ENCODE measurements at regions not wholly inside any gene's neighbourhood (a gene's known extent, or its start where the extent isn't known, plus 50 kb on each side); places are given as distances from the start of the nearest gene placed in this dataset.
A peak's percentile ranks its signal among the peaks of the same experiment; 100 is the strongest.

DNA sequence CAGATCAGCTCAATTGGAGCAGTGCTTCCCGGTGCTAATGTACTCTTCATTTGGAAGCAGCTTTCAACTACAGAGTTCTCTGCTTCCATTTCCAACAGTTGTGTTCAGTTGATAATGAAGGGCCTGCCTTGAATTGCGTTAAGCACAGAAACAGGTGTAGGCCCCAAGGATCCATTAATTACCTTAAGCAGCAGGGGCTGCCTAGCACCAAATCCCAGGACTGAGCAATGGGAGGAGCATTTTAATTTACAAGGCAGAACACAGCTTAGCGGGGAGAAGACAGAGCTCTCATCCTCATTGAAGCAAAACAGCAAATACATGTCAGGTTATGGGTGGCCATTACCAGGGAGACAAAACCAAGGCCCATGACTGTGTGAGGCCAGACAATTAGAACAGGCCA is 349.6 kb downstream of the TFEC start:
- H3K36me3 ChIP-seq (replicated peaks; ENCODE audit: insufficient read depth, low read length), result no peaks in the 10 kb centered on the region
- H3F3A ChIP-seq (ENCODE audit: insufficient read depth, low read length), result no peaks in the 10 kb centered on the region
- no peak for TF ChIP-seq EZH2 (optimal IDR thresholded peaks at IDR 0.05; ENCODE audit: low read depth, low read length)
- H4K20me1 ChIP-seq (ENCODE audit: insufficient read depth, low read length), result no peaks in the 10 kb centered on the region
- H3K4me2 ChIP-seq (ENCODE audit: low read depth, low read length), result no peak overlapping the region
- no peak overlapping the region for H3K4me3 ChIP-seq (ENCODE audit: low read length)
- no peaks in the 10 kb centered on the region for H3K4me1 ChIP-seq (ENCODE audit: low read length)
- H3K79me2 ChIP-seq (ENCODE audit: low read length), result no peaks in the 10 kb centered on the region
- H3K27me3 ChIP-seq (replicated peaks; ENCODE audit: insufficient read depth, low read length), result no peaks in the 10 kb centered on the region
- no peaks in the 10 kb centered on the region for H3K9me2 ChIP-seq (replicated peaks; ENCODE audit: insufficient read depth, low read length)
- no peak overlapping the region for H3K9ac ChIP-seq (ENCODE audit: low read length)
- no peak overlapping the region for H2AFZ ChIP-seq (ENCODE audit: low read length)
- no peaks in the 10 kb centered on the region for H3K9me3 ChIP-seq (replicated peaks; ENCODE audit: insufficient read depth, low read length)
- no peak overlapping the region for H3K27ac ChIP-seq (ENCODE audit: low read length)
- no peak for DNase-seq

DNA sequence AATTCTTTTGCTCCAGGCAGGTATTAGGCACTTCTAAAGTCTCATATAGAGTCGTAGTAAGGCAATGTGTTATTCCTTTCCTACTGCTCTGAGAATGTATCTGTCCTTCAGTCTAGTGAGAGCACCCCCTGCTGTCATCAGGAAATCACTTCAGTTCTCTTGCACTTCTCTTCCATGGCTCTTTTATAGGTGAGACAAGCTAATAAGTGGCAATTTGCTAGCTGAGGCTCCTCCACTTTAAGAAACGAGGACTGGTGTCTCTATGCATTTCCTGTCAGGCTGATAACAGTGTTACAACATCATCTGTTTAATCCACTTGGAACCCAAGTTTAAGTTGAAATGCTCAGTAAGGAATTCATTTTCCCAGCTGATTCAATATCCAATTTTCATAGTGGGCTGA is 350.6 kb downstream of the TFEC start:
- no peak overlapping the region for H3K4me3 ChIP-seq (ENCODE audit: low read length)
- no peaks in the 10 kb centered on the region for H3F3A ChIP-seq (ENCODE audit: insufficient read depth, low read length)
- H3K4me1 ChIP-seq (ENCODE audit: low read length), result no peaks in the 10 kb centered on the region
- H3K4me2 ChIP-seq (ENCODE audit: low read depth, low read length), result no peak overlapping the region
- H3K9ac ChIP-seq (ENCODE audit: low read length), result no peak overlapping the region
- no peak for TF ChIP-seq EZH2 (optimal IDR thresholded peaks at IDR 0.05; ENCODE audit: low read depth, low read length)
- TF ChIP-seq EZH2phosphoT487 (IDR thresholded peaks at IDR 0.05; ENCODE audit: low read length), result no peak
- TF ChIP-seq, protein P1, sequence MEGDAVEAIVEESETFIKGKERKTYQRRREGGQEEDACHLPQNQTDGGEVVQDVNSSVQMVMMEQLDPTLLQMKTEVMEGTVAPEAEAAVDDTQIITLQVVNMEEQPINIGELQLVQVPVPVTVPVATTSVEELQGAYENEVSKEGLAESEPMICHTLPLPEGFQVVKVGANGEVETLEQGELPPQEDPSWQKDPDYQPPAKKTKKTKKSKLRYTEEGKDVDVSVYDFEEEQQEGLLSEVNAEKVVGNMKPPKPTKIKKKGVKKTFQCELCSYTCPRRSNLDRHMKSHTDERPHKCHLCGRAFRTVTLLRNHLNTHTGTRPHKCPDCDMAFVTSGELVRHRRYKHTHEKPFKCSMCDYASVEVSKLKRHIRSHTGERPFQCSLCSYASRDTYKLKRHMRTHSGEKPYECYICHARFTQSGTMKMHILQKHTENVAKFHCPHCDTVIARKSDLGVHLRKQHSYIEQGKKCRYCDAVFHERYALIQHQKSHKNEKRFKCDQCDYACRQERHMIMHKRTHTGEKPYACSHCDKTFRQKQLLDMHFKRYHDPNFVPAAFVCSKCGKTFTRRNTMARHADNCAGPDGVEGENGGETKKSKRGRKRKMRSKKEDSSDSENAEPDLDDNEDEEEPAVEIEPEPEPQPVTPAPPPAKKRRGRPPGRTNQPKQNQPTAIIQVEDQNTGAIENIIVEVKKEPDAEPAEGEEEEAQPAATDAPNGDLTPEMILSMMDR (IDR thresholded peaks at IDR 0.05; ENCODE audit: low read length), result peak; percentile 59
- H3K27ac ChIP-seq (ENCODE audit: low read length), result no peak overlapping the region
- no peaks in the 10 kb centered on the region for H3K36me3 ChIP-seq (replicated peaks; ENCODE audit: insufficient read depth, low read length)
- H3K79me2 ChIP-seq (ENCODE audit: low read length), result no peaks in the 10 kb centered on the region
- DNase-seq, result peak; percentile 43
- no peaks in the 10 kb centered on the region for H3K27me3 ChIP-seq (replicated peaks; ENCODE audit: insufficient read depth, low read length)
- no peaks in the 10 kb centered on the region for H3K9me2 ChIP-seq (replicated peaks; ENCODE audit: insufficient read depth, low read length)
- H4K20me1 ChIP-seq (ENCODE audit: insufficient read depth, low read length), result no peaks in the 10 kb centered on the region
- H2AFZ ChIP-seq (ENCODE audit: low read length), result no peak overlapping the region
- no peaks in the 10 kb centered on the region for H3K9me3 ChIP-seq (replicated peaks; ENCODE audit: insufficient read depth, low read length)

DNA sequence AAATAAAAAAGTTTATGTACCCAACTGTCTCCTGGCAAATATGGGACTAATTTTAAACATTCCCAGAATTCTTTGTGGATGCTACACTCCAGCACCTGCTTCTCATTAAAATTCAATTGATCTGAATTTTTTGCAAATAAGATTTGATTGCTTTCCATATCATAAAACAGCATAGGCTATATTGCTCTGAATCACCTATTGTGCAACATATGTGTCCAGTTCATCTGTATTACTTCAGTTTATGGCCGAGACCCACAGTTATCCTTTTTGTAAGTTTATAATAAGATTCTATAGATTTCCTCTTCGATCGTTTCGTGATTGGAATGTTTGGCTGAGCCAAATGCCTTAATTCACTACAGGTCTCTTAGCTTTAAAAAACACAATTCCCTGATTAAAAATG is 351.1 kb downstream of the TFEC start:
- no peak for DNase-seq
- Histone ChIP-seq H3K4me1 (ENCODE audit: low read length) (no peaks in the 10 kb centered on the region), H3K36me3 (replicated peaks; ENCODE audit: insufficient read depth, low read length) (no peaks in the 10 kb centered on the region), H3F3A (ENCODE audit: insufficient read depth, low read length) (no peaks in the 10 kb centered on the region), H3K9ac (ENCODE audit: low read length) (no peak overlapping the region), H3K27me3 (replicated peaks; ENCODE audit: insufficient read depth, low read length) (no peaks in the 10 kb centered on the region), H3K79me2 (ENCODE audit: low read length) (no peaks in the 10 kb centered on the region), H3K9me2 (replicated peaks; ENCODE audit: insufficient read depth, low read length) (no peaks in the 10 kb centered on the region), H2AFZ (ENCODE audit: low read length) (no peak overlapping the region), H3K27ac (ENCODE audit: low read length) (no peak overlapping the region), H3K9me3 (replicated peaks; ENCODE audit: insufficient read depth, low read length) (no peaks in the 10 kb centered on the region), H3K4me3 (ENCODE audit: low read length) (no peak overlapping the region), H3K4me2 (ENCODE audit: low read depth, low read length) (no peak overlapping the region), H4K20me1 (ENCODE audit: insufficient read depth, low read length) (no peaks in the 10 kb centered on the region)
- no peak for TF ChIP-seq EZH2 (optimal IDR thresholded peaks at IDR 0.05; ENCODE audit: low read depth, low read length)
- TF ChIP-seq, protein P1 (IDR thresholded peaks at IDR 0.05; ENCODE audit: low read length), result no peak
- TF ChIP-seq EZH2phosphoT487 (IDR thresholded peaks at IDR 0.05; ENCODE audit: low read length), result no peak

DNA sequence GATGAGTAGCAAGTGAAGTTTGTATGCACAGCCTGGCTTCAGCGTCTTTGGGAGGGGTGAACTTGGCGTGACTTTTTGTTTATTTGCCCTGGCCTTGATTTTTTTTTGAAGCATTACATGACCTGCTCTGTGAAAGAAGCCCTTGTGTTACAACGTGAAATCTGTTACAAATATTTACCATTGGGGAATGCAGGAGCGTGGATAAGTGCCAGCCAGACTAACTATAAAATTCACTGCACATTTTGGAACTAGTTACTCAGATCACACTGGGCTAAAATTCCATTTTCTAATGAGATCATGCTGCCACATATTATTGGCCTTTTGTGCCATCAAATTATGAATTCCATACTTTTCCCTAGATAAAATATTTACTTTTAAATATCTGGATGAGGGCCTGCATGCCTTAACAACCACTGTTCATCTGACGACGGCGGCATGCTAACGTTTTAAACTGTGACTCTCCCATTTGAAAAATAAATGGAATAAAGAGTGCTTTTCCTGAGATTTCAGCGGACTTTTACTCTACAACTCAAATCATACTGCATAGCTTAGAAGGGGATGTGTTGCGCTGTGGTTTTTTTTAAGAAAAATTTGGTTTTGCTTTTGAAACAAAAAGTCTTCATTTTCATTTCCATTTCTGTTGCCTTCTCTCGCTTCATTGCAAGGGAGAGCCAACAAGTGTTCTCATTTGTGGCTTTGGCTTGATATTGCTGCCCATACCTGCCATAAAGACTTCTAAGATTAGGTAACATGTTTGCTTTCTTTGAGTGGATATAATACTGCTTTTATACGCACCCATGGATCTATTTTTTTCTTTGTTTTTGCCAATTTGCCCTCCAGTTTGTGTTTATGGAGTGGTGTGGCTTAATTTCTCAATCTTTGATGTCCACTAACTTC is 352.2 kb downstream of the TFEC start:
- no peaks in the 10 kb centered on the region for H3F3A ChIP-seq (ENCODE audit: insufficient read depth, low read length)
- no peak overlapping the region for H3K4me2 ChIP-seq (ENCODE audit: low read depth, low read length)
- no peaks in the 10 kb centered on the region for H4K20me1 ChIP-seq (ENCODE audit: insufficient read depth, low read length)
- H3K27ac ChIP-seq (ENCODE audit: low read length), result no peak overlapping the region
- H3K9ac ChIP-seq (ENCODE audit: low read length), result no peak overlapping the region
- no peak overlapping the region for H2AFZ ChIP-seq (ENCODE audit: low read length)
- H3K9me2 ChIP-seq (replicated peaks; ENCODE audit: insufficient read depth, low read length), result no peaks in the 10 kb centered on the region
- H3K27me3 ChIP-seq (replicated peaks; ENCODE audit: insufficient read depth, low read length), result no peaks in the 10 kb centered on the region
- H3K4me3 ChIP-seq (ENCODE audit: low read length), result no peak overlapping the region
- TF ChIP-seq, protein P1 (IDR thresholded peaks at IDR 0.05; ENCODE audit: low read length), result no peak
- no peak for TF ChIP-seq EZH2 (optimal IDR thresholded peaks at IDR 0.05; ENCODE audit: low read depth, low read length)
- TF ChIP-seq EZH2phosphoT487 (IDR thresholded peaks at IDR 0.05; ENCODE audit: low read length), result no peak
- no peaks in the 10 kb centered on the region for H3K9me3 ChIP-seq (replicated peaks; ENCODE audit: insufficient read depth, low read length)
- no peak for DNase-seq
- H3K79me2 ChIP-seq (ENCODE audit: low read length), result no peaks in the 10 kb centered on the region
- no peaks in the 10 kb centered on the region for H3K36me3 ChIP-seq (replicated peaks; ENCODE audit: insufficient read depth, low read length)
- no peaks in the 10 kb centered on the region for H3K4me1 ChIP-seq (ENCODE audit: low read length)
